PC-3 (cell line): ENCODE measurements at regions not wholly inside any gene's neighbourhood (a gene's known extent, or its start where the extent isn't known, plus 50 kb on each side); places are given as distances from the start of the nearest gene placed in this dataset.

Experiments used
- CTCF ChIP-seq: fragments of 300-600 bp; sonication (generic); conservative IDR thresholded peaks from 2 replicates; pipeline ENCODE4 v1.5.1; 2017; ENCODE audit warnings: antibody characterized with exemption, low read depth, mild to moderate bottlenecking, low read length
- EZH2 ChIP-seq: fragments of 300-600 bp; sonication (generic); IDR thresholded peaks from one replicate; pipeline ENCODE4 v1.6.1; 2017; ENCODE audit warnings: antibody characterized with exemption, mild to moderate bottlenecking, low read length; ENCODE audit not compliant: unreplicated experiment
- EZH2phosphoT487 ChIP-seq: fragments of 300-600 bp; sonication (generic); IDR thresholded peaks from 2 replicates; pipeline ENCODE4 v1.6.1; 2018; ENCODE audit warnings: mild to moderate bottlenecking, antibody characterized with exemption, low read length, borderline replicate concordance

GRCh38 chr15:81889485-81889881, 156.3 kb downstream of the MEX3B start:
- TF ChIP-seq CTCF: no peak
- no peak for TF ChIP-seq EZH2
- no peak for TF ChIP-seq EZH2phosphoT487
